ENCODE measurements at regions not wholly inside any gene's neighbourhood (a gene's known extent, or its start where the extent isn't known, plus 50 kb on each side); places are given as distances from the start of the nearest gene placed in this dataset.

DNA sequence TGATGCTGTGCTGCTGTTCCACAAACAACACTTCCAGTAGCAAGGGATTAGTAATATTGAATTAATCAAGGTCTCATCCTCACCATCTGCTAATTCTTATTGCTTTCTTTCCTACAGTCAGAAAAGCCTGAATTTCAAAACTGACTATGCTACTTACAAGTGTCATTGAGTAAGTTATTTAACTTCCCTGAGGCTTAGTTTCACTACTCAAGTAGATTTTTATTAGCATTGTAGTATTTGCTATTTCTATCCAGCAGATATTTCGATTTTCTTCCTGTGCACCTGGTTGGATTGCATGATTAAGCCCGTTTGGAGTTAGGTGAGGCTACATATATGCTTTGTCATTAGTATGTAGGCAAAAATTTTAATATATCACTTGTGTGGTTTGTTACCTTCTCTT is 591.5 kb downstream of the TRHDE start:
- DNase-seq, result no peak
- 37 to 57% (median 46%) methylated on average over 2 of the region's 2 CpGs for WGBS, 5 donors
- Histone ChIP-seq H3K9me3 (peaks cover 0 to under 1% (median 0%) of the 10 kb centered on the region in 4 donors), H3K4me3 (no peak overlapping the region), H3K27ac (no peak overlapping the region), H3K36me3 (no peaks in the 10 kb centered on the region), H3K27me3 (no peaks in the 10 kb centered on the region), H3K4me1 (no peaks in the 10 kb centered on the region)
- intact Hi-C loops (cut with DNase I; ENCODE audit: low total_unique reads), result no loop called here
- TF ChIP-seq, protein P1, sequence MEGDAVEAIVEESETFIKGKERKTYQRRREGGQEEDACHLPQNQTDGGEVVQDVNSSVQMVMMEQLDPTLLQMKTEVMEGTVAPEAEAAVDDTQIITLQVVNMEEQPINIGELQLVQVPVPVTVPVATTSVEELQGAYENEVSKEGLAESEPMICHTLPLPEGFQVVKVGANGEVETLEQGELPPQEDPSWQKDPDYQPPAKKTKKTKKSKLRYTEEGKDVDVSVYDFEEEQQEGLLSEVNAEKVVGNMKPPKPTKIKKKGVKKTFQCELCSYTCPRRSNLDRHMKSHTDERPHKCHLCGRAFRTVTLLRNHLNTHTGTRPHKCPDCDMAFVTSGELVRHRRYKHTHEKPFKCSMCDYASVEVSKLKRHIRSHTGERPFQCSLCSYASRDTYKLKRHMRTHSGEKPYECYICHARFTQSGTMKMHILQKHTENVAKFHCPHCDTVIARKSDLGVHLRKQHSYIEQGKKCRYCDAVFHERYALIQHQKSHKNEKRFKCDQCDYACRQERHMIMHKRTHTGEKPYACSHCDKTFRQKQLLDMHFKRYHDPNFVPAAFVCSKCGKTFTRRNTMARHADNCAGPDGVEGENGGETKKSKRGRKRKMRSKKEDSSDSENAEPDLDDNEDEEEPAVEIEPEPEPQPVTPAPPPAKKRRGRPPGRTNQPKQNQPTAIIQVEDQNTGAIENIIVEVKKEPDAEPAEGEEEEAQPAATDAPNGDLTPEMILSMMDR (IDR thresholded peaks at IDR 0.05), result no peak

DNA sequence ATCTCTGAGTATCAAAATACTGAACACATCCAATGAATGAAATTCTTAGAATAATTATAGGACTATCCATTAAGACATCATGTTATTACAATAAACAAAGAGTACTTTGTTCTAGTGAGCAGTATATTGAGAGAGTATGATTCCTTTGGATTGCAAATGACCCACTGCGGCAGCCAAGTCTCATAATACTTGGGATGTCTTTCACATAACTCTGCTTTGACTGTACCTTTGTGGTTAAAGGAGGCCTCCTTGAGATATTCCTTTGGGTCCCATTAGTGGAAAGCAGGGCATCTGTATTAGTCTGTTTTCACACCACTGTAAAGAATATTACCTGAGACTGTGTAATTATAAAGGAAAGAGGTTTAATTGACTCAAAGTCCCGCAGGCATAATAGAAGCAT is 593.8 kb downstream of the TRHDE start:
- no peak overlapping the region for H3K27ac ChIP-seq
- no peak overlapping the region for H3K4me3 ChIP-seq
- 80 to 88% (median 86%) methylated on average over 2 of the region's 2 CpGs for whole genome bisulfite sequencing, 5 donors
- intact Hi-C loops (cut with DNase I; ENCODE audit: low total_unique reads), result no loop called here
- no peaks in the 10 kb centered on the region for H3K27me3 ChIP-seq
- H3K36me3 ChIP-seq, result no peaks in the 10 kb centered on the region
- no peak for TF ChIP-seq POLR2AphosphoS5 (IDR thresholded peaks at IDR 0.05)
- TF ChIP-seq, protein P1 (IDR thresholded peaks at IDR 0.05), result no peak
- TF ChIP-seq EP300 (IDR thresholded peaks at IDR 0.05), result no peak
- no peak for TF ChIP-seq POLR2A (IDR thresholded peaks at IDR 0.05)
- H3K4me1 ChIP-seq, result no peaks in the 10 kb centered on the region
- DNase-seq, result no peak
- no peaks in the 10 kb centered on the region for H3K9me3 ChIP-seq

DNA sequence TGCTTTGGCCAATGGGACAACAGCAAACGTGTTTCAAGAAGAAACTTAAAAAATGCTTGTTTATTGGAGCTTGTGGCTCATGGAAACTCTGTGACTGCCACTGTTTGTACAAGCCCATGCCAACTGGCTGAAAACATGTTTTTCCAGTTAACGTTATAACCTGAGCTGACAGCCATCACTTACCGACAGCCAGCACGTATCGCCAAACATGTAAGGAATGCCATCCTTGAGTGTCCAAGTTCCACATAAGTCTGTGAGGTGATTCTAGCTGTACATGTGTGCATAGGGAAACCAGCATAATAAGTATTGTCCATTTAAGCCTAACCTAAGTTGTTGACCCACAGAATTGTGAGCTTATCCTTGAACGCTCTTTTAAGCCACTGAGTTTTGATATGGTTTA is 596.9 kb downstream of the TRHDE start:
- no peaks in the 10 kb centered on the region for H3K27me3 ChIP-seq
- H3K4me3 ChIP-seq, result no peak overlapping the region
- peaks cover 0 to 4% (median 0%) of the 10 kb centered on the region in 4 donors for H3K9me3 ChIP-seq
- intact Hi-C loops (cut with DNase I; ENCODE audit: low total_unique reads), result no loop called here
- no peaks in the 10 kb centered on the region for H3K4me1 ChIP-seq
- WGBS, 5 donors, result 62 to 80% (median 75%) methylated on average over 6 of the region's 6 CpGs
- no peak overlapping the region for H3K27ac ChIP-seq
- no peak for DNase-seq
- H3K36me3 ChIP-seq, result no peaks in the 10 kb centered on the region
- TF ChIP-seq EP300 (IDR thresholded peaks at IDR 0.05) (no peak), POLR2AphosphoS5 (IDR thresholded peaks at IDR 0.05) (no peak), POLR2A (IDR thresholded peaks at IDR 0.05) (no peak)
- TF ChIP-seq, protein P1 (IDR thresholded peaks at IDR 0.05), result no peak

DNA sequence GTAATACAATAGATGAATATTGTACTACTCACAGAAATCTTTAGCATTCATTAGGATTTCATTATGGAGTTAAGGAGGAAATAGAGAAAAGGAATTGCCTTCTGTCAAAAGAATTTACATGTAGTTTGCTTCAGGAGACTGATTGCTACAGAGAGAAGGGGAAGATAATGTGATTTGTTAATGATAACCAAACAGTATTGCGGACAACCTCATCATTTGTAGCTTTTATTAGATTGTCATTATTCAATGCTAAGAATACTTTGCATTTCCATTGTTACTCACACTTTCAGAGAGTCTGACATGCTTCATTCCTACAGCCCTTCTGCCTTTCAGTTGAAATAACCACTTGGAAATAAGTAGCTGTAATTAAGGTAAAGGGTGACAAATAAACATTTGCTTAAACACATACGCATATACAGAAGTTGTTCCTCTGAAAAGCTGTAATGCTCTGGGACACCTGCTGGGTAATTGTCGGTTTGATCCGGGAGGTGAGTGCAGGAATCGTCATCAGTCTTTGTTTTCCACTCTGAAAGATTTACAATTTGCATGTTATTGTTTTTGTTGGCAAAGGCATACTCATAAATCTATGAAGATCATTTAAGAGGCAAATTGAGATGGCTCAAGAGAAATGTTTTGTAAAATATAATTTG is 600.2 kb downstream of the TRHDE start:
- Histone ChIP-seq H3K27ac (no peak overlapping the region), H3K4me1 (no peaks in the 10 kb centered on the region), H3K27me3 (no peaks in the 10 kb centered on the region), H3K9me3 (peaks cover 0 to 21% (median 5%) of the 10 kb centered on the region in 4 donors), H3K36me3 (no peaks in the 10 kb centered on the region), H3K4me3 (no peak overlapping the region)
- TF ChIP-seq POLR2A (IDR thresholded peaks at IDR 0.05), result no peak
- TF ChIP-seq EP300 (IDR thresholded peaks at IDR 0.05), result no peak
- TF ChIP-seq, protein P1 (IDR thresholded peaks at IDR 0.05), result no peak
- no peak for TF ChIP-seq POLR2AphosphoS5 (IDR thresholded peaks at IDR 0.05)
- intact Hi-C loops (cut with DNase I; ENCODE audit: low total_unique reads), result no loop called here
- no peak for DNase-seq
- 45 to 61% (median 55%) methylated on average over 5 of the region's 5 CpGs for WGBS, 5 donors
